NCI-H748 (cell line): ENCODE measurements at regions not wholly inside any gene's neighbourhood (a gene's known extent, or its start where the extent isn't known, plus 50 kb on each side); places are given as distances from the start of the nearest gene placed in this dataset.
"Not testable (repeated sequence)": the region's sequence is repeated elsewhere in the genome, so short reads cannot be mapped to it uniquely, and the experiment has no call there.

ENCODE experiments used
- DNase-seq: peaks from one replicate; lab custom pipeline; 2025; ENCODE audit not compliant: unreplicated experiment; lab: John Stamatoyannopoulos, UW

- no peak for DNase-seq
Observed at GRCh38 chr19:29154163-29154562, 58.8 kb downstream of the UQCRFS1 start.

- DNase-seq: no peak
Observed at GRCh38 chr19:29145756-29146155, 67.2 kb downstream of the UQCRFS1 start.

- DNase-seq: no peak
Observed at GRCh38 chr19:29143183-29143582, 69.8 kb downstream of the UQCRFS1 start.

- DNase-seq: no peak
Observed at GRCh38 chr19:29139227-29139626, 73.7 kb downstream of the UQCRFS1 start.

GRCh38 chr19:29138206-29138605 is 74.7 kb downstream of the UQCRFS1 start:
- not testable (repeated sequence) for DNase-seq

- DNase-seq: no peak
Observed at GRCh38 chr19:29131456-29131855, 81.5 kb downstream of the UQCRFS1 start.

- DNase-seq: no peak
Observed at GRCh38 chr19:29129148-29129547, 83.8 kb downstream of the UQCRFS1 start.

- DNase-seq: no peak
Observed at GRCh38 chr19:29128203-29128602, 84.7 kb downstream of the UQCRFS1 start.

GRCh38 chr19:29122185-29122584 is 90.8 kb downstream of the UQCRFS1 start:
- no peak for DNase-seq

- no peak for DNase-seq
Observed at GRCh38 chr19:29121684-29122083, 91.3 kb downstream of the UQCRFS1 start.

GRCh38 chr19:29120466-29120865 is 92.5 kb downstream of the UQCRFS1 start:
- peak; percentile 31 for DNase-seq

GRCh38 chr19:29119590-29119989 is 93.4 kb downstream of the UQCRFS1 start:
- DNase-seq: no peak

- DNase-seq: no peak
Observed at GRCh38 chr19:29118389-29118788, 94.6 kb downstream of the UQCRFS1 start.

- DNase-seq: no peak
Observed at GRCh38 chr19:29117926-29118325, 95.0 kb downstream of the UQCRFS1 start.

GRCh38 chr19:29115181-29115580 is 97.8 kb downstream of the UQCRFS1 start:
- no peak for DNase-seq

GRCh38 chr19:29113838-29114237 is 99.1 kb downstream of the UQCRFS1 start:
- no peak for DNase-seq

- no peak for DNase-seq
Observed at GRCh38 chr19:29111576-29111975, 101.4 kb downstream of the UQCRFS1 start.

- DNase-seq: no peak
Observed at GRCh38 chr19:29107831-29108230, 105.1 kb downstream of the UQCRFS1 start.

GRCh38 chr19:29106346-29106885 is 106.5 kb downstream of the UQCRFS1 start:
- no peak for DNase-seq

- no peak for DNase-seq
Observed at GRCh38 chr19:29105629-29106292, 107.2 kb downstream of the UQCRFS1 start.

GRCh38 chr19:29104605-29105241 is 108.2 kb downstream of the UQCRFS1 start:
- DNase-seq: no peak

- no peak for DNase-seq
Observed at GRCh38 chr19:29098863-29099481, 114.0 kb downstream of the UQCRFS1 start.
